ENCODE measurements at regions not wholly inside any gene's neighbourhood (a gene's known extent, or its start where the extent isn't known, plus 50 kb on each side); places are given as distances from the start of the nearest gene placed in this dataset.

DNA sequence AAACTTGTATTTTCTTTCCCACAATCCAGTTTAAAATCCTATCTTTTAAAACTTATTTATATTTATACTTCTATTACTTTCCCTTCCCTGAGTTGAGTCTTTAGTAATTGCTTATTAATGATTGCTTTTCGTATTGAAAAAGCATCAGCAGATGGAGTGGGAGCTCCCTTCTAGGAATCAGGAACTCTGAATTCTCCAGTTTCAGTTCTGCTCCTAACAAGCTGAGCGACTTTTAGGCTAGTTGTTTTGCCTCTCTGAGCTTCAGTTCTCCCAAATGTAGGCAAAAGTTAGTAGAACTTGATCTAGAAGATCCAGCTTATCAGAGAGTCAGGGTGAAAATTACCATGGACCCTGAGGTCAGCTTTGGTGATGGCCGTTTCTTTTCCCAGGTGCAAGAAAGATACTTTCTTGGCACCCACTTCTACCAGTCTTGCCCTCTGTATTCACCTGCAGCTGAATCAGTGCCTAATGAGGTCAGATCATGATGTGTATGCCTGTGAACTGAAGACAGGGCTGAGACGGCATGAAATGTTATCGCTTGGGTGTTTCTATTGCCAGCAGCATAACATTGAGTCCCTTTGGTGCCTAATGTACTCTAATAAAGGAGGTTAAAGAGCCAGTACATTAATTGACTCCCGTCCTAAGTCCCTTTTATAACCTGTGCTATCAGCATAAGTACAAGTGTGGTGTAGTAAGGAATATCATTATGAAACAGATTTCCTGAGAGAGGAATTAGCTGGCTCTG lies 194.5 kb upstream of the TBC1D5 start:
- no peak for DNase-seq

DNA sequence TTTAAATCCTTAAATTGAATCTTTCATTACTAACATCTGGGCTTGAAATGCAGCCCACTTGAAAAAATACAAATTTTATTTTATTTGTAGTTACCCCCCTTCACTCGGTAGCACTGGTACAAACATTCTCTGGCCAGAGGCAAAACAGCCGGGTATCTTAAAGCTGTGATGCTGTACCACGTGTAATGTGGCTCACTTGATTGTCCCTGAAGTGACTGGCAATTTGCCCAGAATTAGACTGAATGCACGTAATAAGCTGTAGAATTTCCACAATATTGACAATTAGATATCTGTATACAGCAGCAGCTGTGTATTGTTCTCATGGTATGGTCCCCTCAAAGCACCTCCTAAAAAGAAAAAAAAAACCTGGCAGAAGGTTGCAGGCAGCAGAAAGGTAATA lies 192.8 kb upstream of the TBC1D5 start:
- no peak for DNase-seq

- no peak for DNase-seq
Measured at GRCh38 chr3:17932136-17932771, 189.8 kb upstream of the TBC1D5 start.

DNA sequence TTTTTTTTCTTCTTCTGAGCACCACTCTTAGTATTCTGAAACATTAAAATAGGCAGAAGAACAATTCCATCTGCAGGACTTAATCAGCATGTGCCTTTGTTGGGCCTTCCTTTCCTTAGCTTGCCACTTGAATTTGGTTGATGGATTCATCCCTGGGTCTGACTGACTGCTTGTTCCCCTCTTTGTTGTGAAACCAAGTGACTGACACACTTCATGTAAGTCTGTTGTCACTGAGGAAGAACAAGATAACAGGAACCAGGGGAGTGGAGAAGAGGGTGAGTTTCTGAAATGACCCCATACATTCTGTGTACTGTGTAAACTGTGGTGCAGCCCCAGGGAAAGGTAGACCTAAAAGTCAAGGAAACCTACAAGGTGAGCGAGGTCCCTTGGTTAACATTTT lies 188.7 kb upstream of the TBC1D5 start:
- DNase-seq: no peak

GRCh38 chr3:17928502-17929145 lies 186.2 kb upstream of the TBC1D5 start:
- no peak for DNase-seq

DNA sequence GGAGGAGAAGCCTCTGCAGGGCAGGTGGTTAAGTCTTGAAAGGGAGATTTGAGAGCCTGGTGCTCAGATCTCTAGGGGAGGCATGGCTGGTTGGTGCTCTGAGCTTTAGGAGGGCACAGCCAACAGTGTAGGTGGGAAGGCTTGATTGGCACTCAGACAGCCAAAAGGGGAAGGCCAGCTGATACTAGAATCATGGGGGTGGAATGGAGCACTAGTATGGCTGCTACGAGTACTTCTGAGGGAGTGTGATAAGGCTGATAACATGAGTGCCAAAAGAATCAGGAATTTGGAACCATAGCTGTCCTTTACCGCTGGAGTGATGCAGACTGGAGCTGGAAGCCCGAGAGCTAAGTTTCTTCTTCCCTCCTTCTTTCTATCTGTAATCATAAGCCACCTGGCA lies 184.6 kb upstream of the TBC1D5 start:
- no peak for DNase-seq

- no peak for DNase-seq
Measured at GRCh38 chr3:17915341-17915740, 172.9 kb upstream of the TBC1D5 start.

DNA sequence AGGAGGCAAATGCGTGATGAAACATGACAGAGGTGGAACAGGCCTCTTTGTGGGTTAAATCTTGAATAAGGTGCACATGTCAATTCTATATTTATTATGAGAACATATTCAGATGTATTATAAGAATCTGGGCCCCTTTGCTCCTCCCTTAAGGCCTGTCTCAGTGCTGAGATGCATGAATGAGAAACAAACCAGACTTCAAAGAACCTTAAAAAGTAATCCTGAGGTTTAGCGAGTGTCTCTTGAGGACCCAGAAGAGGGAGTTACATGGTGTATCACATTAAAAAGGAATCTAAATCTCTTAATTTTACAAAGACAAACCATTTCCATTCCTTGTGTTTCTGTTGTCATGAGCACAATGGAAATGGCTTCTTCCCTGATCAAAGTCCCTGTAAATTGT lies 170.9 kb upstream of the TBC1D5 start:
- DNase-seq: no peak

- no peak for DNase-seq
Measured at GRCh38 chr3:17911986-17912760, 169.7 kb upstream of the TBC1D5 start.

- no peak for DNase-seq
Measured at GRCh38 chr3:17910922-17911321, 168.5 kb upstream of the TBC1D5 start.

DNA sequence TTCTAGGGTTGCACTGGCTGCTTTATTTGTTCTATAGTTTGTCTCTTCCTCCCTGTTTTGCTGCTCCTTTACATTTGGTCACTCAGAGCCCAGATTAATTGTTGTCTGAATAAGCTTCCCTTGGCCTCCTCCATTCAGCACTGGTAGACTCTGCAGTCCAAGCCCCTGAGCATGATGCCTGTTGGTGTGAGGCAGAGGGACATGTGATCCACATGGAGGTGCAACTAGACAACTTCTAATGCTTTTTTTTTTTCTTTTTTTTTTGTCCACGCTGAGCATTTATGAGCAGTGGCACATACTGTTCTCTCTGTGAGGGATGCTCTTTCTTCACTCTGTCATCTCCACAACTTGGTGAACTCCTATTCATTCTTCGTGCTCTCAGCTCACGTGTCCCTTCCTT lies 167.3 kb upstream of the TBC1D5 start:
- no peak for DNase-seq

DNA sequence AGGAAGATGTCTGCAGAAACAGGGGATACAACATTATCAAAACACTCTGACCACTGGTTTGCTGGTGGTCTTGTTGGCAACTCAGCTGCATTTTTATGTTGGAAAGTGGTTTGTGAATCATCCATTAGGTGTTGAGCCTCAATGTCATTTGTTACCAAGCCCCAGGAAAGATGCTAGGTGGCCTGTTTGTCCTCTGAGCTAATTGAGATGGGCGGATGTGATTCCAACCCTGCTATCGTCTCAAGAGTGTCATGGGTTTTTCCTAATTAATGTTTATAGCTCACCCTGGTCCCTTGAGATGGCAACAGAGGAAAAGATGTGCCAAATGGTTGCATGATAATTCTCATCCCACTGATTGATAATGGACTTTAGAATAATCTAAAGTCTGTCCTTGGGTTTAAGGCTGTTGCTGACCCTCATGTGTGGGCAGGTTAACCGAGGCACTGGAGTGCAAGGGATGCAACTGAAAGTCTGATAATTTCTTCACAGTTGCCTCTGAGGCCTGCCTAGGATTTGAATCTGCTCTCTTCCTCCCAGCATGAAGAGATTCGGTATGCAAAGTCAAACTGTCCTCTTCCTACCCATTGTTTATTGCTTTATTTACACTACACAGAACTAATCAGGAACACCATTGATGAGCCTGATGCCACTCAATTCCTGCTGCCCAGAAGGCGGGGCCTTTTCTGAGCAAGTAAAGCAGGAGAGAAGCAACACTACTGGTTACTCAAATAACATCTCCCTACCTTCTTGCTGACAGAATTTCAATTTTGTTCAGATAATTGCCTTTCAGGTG lies 166.2 kb upstream of the TBC1D5 start:
- no peak for DNase-seq

- DNase-seq: no peak
Measured at GRCh38 chr3:17905996-17906395, 163.6 kb upstream of the TBC1D5 start.

DNA sequence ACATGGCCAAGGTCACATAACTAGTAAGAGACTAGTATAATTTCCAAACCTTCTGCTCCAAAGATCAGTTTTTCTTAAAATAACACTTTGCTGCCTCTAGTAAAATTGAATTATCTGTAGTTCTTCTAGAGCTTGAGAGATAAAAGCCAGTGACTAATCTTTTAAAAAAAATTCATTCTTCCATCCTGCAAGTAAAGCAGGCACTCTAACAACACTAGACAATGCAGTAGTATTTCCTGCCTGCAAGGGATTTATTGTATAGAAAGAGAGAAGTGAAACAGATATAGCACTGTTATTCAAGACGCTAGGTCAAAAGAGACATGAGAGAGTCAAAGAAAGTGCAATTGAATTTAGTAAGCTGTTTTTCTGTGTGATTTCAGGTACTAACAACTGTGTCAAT lies 159.5 kb upstream of the TBC1D5 start:
- no peak for DNase-seq

GRCh38 chr3:17894434-17895060 lies 152.1 kb upstream of the TBC1D5 start:
- DNase-seq: no peak

GRCh38 chr3:17891139-17891856 lies 148.9 kb upstream of the TBC1D5 start:
- no peak for DNase-seq

DNA sequence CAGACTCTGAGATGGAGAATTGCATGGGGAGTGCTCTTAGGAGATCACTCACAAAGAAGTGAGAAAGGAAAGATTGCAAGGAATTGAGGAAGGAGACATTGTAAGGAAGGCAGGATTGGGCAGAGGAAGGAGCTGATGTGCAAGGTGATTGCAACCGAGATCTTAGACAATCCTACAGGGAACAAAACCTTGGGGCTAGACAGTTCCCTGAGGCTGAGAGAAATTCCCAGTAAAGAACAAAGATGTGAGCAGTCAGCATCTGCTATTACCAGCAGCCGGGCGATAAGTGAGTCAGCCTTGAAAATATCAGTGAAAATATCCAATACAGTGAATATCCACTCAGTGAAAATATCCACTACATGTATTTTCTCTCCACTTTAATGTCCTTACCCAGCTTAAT lies 143.6 kb upstream of the TBC1D5 start:
- no peak for DNase-seq

DNA sequence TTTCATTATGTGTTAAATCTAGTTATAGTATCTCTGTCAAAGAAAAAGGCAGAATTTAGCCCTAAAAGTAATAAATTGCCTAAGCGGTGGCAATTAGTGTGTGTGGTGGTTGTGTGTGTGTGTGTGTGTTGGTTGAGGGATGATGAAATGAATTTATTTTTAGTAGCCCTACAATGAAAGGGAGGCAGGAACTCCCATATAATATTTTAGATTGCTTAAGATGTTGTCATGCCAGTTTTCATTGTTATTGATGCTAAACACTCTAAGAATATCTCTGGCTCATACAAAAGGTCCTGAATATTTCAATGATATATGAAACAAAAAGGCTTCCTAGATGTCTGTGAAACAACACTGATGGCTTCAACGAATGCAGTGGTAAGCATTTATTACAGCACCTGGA lies 140.6 kb upstream of the TBC1D5 start:
- DNase-seq: no peak

GRCh38 chr3:17877299-17877698 lies 134.9 kb upstream of the TBC1D5 start:
- DNase-seq: no peak

DNA sequence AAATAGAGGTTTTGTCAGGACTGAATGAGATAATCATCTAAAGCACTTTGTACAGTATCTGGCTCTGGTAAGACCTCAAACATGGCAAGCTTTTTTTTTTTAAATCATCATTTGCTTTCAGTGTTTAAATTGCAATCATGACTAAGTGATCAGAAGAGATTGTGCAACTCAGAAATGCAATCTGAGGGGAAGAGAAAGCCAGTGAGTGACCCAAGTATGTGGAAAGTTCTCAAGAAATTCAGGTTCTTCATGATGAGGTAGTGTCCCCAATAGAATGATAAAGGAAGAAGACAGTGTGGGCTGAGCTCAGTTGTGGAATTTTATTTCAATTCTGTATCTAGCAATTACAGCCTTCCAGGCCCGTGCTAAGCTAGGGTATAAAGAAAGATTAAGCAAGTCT lies 132.2 kb upstream of the TBC1D5 start:
- DNase-seq: no peak

DNA sequence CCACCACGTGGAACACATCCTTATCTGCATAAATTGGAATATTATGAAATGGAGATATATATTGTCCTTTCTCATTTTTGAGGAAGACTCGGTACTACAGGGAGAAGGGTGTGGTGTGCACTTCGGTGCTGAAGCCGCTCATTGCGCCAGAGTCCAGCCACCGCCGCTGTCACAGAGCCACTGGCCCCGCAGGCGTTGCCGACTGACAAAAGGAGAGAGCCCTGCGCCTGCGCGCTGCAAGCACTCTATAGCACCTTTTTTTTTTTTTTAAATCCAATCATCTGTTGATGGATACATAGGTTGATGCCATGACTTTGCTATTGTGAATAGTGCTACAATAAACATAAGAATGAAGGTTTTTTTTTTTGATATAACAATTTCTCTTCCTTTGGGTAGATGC lies 130.0 kb upstream of the TBC1D5 start:
- DNase-seq: no peak

DNA sequence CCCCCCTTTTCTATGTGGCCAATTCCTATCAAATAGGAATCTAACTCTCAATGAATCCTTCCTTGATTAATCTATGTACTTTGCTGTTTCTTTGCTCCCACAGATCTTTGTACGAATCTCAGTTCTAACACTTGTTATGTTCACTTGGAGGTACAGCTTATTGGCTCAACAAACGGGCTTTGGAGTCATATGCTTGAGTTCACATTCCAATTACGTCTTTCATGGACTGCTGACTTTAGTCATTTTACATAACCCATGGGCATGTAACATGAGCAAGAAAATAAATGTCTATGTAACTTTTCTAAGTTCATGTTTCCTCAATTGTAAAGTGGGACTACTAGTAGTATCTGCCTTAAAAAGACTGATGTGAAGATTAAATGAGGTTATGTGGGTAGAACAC lies 123.2 kb upstream of the TBC1D5 start:
- DNase-seq: no peak
